ENCODE measurements at regions not wholly inside any gene's neighbourhood (a gene's known extent, or its start where the extent isn't known, plus 50 kb on each side); places are given as distances from the start of the nearest gene placed in this dataset.

DNA sequence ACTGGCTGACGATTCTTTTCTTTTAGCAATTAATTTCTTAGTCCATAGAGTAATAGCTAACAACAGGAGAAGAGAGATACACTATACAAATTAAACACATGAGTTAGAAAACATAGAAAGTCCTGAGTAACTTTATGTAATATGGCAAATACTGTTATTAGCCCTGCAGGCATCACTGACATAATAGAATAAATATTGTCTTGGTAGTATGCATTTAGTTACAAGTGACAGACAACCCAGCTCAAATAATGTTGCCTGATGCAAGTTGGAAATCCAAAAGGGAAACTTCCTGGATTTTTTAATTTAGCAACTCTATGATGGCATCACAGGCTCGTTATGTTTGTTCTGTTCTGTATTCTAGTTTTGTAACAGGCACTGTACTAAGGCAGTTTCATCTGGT, 95.1 kb downstream of the DKK1 start:
- Mint-ChIP-seq H3K9me3 (peaks cover 8% of the 10 kb centered on the region; the same call in 1 of the 2 replicates), H3K27me3 (ENCODE audit: insufficient read depth) (no peaks in the 10 kb centered on the region), H3K27ac (no peak overlapping the region), H3K36me3 (ENCODE audit: low read depth) (peaks cover 5% of the 10 kb centered on the region; the same call in 1 of the 2 replicates), H3K4me3 (no peak overlapping the region), H3K4me1 (ENCODE audit: low read depth) (peaks cover 43% of the 10 kb centered on the region)
- no peak for DNase-seq
- TF ChIP-seq CTCF (IDR thresholded peaks at IDR 0.05): no peak

GRCh38 chr10:52409928-52410327, 95.8 kb downstream of the DKK1 start:
- Mint-ChIP-seq H3K4me1 (ENCODE audit: low read depth) (peaks cover 43% of the 10 kb centered on the region), H3K27ac (no peak overlapping the region), H3K4me3 (no peak overlapping the region), H3K36me3 (ENCODE audit: low read depth) (peaks cover 5% of the 10 kb centered on the region; the same call in 1 of the 2 replicates), H3K9me3 (peaks cover 6% of the 10 kb centered on the region; the same call in 1 of the 2 replicates), H3K27me3 (ENCODE audit: insufficient read depth) (no peaks in the 10 kb centered on the region)
- TF ChIP-seq CTCF (IDR thresholded peaks at IDR 0.05): no peak
- DNase-seq: no peak

DNA sequence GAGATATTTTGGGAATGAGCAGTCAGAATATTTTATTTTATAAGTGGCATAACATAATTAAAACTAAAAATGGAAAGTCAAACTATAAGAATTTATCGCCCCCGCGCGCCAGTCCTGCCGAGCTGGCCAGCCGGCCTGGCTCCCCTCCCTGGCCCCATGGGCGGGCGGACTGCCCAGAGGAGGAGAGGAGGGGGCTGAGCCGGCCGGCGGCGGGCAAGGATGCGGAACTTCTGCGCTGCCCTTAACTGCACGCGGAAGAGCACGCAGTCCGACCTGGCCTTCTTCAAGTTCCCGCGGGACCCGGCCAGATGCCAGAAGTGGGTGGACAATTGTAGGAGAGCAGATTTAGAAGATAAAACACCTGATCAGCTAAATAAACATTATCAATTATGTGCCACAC, 96.8 kb downstream of the DKK1 start:
- H3K9me3 Mint-ChIP-seq: no peaks in the 10 kb centered on the region
- no peak overlapping the region; the same call in 1 of the 2 replicates for H3K27ac Mint-ChIP-seq
- H3K27me3 Mint-ChIP-seq (ENCODE audit: insufficient read depth): no peaks in the 10 kb centered on the region
- H3K4me3 Mint-ChIP-seq: no peak overlapping the region; the same call in 1 of the 2 replicates
- DNase-seq: no peak
- H3K36me3 Mint-ChIP-seq (ENCODE audit: low read depth): peaks cover 5% of the 10 kb centered on the region; the same call in 1 of the 2 replicates
- H3K4me1 Mint-ChIP-seq (ENCODE audit: low read depth): peaks cover 43% of the 10 kb centered on the region
- TF ChIP-seq CTCF (IDR thresholded peaks at IDR 0.05): no peak

DNA sequence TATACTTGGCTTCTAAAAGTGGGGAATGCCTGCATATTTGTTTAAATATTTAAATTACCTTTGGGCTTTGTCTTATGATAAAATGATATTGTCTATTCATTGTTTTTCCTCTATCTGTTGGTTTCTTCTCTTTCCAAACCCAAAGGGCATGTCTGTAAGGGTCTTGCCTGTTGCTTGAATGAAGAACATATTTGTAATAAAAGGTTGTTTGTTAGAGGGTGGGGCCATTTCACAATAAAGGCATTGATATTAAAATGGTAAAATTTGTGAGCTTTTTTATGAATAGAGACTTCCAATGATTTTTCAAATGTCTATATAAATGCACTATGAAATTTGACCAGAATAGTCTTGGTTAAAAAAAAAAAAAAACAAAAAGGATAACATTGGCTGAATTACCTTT, 105.2 kb downstream of the DKK1 start:
- Mint-ChIP-seq H3K27me3 (ENCODE audit: insufficient read depth) (no peaks in the 10 kb centered on the region), H3K27ac (no peak overlapping the region), H3K9me3 (no peaks in the 10 kb centered on the region), H3K4me1 (ENCODE audit: low read depth) (peaks cover 21% of the 10 kb centered on the region), H3K36me3 (ENCODE audit: low read depth) (no peaks in the 10 kb centered on the region), H3K4me3 (no peak overlapping the region)
- no peak for TF ChIP-seq CTCF (IDR thresholded peaks at IDR 0.05)
- DNase-seq: no peak

- TF ChIP-seq CTCF (IDR thresholded peaks at IDR 0.05): no peak
- Mint-ChIP-seq H3K4me3 (no peak overlapping the region), H3K36me3 (ENCODE audit: low read depth) (no peaks in the 10 kb centered on the region), H3K27ac (peak overlapping the region; percentile 43), H3K4me1 (ENCODE audit: low read depth) (peaks cover 35% of the 10 kb centered on the region), H3K27me3 (ENCODE audit: insufficient read depth) (no peaks in the 10 kb centered on the region), H3K9me3 (no peaks in the 10 kb centered on the region)
- DNase-seq: no peak
Observed at GRCh38 chr10:52420656-52421055, 106.6 kb downstream of the DKK1 start.

DNA sequence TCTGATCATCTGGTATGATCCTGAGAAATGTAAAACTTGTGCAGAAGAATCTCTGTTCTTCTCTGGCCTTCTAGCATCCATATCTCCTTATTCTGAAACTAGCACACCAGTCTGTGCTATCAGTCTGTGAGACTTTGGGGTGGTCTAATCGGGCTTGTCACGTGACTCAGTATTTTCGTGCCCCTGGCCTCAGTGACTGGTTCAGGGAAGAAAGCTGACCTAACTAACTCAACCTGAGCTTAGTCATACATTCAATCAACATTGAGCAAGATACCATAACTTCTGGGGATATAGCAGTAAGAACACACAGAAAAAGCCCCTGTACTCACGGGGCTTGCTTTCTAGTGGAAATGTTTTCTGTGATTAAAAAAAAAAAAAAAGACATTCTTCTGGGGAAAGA, 109.3 kb downstream of the DKK1 start:
- Mint-ChIP-seq H3K36me3 (ENCODE audit: low read depth) (no peaks in the 10 kb centered on the region), H3K9me3 (no peaks in the 10 kb centered on the region), H3K27ac (peak overlapping the region; percentile 17; the same call in 1 of the 2 replicates), H3K27me3 (ENCODE audit: insufficient read depth) (no peaks in the 10 kb centered on the region), H3K4me3 (no peak overlapping the region), H3K4me1 (ENCODE audit: low read depth) (peaks cover 35% of the 10 kb centered on the region)
- no peak for DNase-seq
- TF ChIP-seq CTCF (IDR thresholded peaks at IDR 0.05): no peak
